ENCODE measurements at regions not wholly inside any gene's neighbourhood (a gene's known extent, or its start where the extent isn't known, plus 50 kb on each side); places are given as distances from the start of the nearest gene placed in this dataset.

GRCh38 chr20:11426948-11427347, 490.7 kb upstream of the BTBD3 start (continued):
- TF ChIP-seq, protein P1, sequence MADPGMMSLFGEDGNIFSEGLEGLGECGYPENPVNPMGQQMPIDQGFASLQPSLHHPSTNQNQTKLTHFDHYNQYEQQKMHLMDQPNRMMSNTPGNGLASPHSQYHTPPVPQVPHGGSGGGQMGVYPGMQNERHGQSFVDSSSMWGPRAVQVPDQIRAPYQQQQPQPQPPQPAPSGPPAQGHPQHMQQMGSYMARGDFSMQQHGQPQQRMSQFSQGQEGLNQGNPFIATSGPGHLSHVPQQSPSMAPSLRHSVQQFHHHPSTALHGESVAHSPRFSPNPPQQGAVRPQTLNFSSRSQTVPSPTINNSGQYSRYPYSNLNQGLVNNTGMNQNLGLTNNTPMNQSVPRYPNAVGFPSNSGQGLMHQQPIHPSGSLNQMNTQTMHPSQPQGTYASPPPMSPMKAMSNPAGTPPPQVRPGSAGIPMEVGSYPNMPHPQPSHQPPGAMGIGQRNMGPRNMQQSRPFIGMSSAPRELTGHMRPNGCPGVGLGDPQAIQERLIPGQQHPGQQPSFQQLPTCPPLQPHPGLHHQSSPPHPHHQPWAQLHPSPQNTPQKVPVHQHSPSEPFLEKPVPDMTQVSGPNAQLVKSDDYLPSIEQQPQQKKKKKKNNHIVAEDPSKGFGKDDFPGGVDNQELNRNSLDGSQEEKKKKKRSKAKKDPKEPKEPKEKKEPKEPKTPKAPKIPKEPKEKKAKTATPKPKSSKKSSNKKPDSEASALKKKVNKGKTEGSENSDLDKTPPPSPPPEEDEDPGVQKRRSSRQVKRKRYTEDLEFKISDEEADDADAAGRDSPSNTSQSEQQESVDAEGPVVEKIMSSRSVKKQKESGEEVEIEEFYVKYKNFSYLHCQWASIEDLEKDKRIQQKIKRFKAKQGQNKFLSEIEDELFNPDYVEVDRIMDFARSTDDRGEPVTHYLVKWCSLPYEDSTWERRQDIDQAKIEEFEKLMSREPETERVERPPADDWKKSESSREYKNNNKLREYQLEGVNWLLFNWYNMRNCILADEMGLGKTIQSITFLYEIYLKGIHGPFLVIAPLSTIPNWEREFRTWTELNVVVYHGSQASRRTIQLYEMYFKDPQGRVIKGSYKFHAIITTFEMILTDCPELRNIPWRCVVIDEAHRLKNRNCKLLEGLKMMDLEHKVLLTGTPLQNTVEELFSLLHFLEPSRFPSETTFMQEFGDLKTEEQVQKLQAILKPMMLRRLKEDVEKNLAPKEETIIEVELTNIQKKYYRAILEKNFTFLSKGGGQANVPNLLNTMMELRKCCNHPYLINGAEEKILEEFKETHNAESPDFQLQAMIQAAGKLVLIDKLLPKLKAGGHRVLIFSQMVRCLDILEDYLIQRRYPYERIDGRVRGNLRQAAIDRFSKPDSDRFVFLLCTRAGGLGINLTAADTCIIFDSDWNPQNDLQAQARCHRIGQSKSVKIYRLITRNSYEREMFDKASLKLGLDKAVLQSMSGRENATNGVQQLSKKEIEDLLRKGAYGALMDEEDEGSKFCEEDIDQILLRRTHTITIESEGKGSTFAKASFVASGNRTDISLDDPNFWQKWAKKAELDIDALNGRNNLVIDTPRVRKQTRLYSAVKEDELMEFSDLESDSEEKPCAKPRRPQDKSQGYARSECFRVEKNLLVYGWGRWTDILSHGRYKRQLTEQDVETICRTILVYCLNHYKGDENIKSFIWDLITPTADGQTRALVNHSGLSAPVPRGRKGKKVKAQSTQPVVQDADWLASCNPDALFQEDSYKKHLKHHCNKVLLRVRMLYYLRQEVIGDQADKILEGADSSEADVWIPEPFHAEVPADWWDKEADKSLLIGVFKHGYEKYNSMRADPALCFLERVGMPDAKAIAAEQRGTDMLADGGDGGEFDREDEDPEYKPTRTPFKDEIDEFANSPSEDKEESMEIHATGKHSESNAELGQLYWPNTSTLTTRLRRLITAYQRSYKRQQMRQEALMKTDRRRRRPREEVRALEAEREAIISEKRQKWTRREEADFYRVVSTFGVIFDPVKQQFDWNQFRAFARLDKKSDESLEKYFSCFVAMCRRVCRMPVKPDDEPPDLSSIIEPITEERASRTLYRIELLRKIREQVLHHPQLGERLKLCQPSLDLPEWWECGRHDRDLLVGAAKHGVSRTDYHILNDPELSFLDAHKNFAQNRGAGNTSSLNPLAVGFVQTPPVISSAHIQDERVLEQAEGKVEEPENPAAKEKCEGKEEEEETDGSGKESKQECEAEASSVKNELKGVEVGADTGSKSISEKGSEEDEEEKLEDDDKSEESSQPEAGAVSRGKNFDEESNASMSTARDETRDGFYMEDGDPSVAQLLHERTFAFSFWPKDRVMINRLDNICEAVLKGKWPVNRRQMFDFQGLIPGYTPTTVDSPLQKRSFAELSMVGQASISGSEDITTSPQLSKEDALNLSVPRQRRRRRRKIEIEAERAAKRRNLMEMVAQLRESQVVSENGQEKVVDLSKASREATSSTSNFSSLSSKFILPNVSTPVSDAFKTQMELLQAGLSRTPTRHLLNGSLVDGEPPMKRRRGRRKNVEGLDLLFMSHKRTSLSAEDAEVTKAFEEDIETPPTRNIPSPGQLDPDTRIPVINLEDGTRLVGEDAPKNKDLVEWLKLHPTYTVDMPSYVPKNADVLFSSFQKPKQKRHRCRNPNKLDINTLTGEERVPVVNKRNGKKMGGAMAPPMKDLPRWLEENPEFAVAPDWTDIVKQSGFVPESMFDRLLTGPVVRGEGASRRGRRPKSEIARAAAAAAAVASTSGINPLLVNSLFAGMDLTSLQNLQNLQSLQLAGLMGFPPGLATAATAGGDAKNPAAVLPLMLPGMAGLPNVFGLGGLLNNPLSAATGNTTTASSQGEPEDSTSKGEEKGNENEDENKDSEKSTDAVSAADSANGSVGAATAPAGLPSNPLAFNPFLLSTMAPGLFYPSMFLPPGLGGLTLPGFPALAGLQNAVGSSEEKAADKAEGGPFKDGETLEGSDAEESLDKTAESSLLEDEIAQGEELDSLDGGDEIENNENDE (IDR thresholded peaks at IDR 0.05; ENCODE audit: insufficient replicate concordance, low read length): no peak
- no peak for TF ChIP-seq BACH1 (IDR thresholded peaks at IDR 0.05; ENCODE audit: low read length)
- TF ChIP-seq ZNF274 (IDR thresholded peaks at IDR 0.05; ENCODE audit: borderline replicate concordance, extremely low read depth, low read length): no peak
- TF ChIP-seq CBX5 (IDR thresholded peaks at IDR 0.05; ENCODE audit: low read depth, low read length): no peak
- no peak for TF ChIP-seq CTCF (IDR thresholded peaks at IDR 0.05; ENCODE audit: control extremely low read depth in 1 of 3, insufficient read depth in 1 of 3, low read depth in 1 of 3, low read length in 3 of 3)
- TF ChIP-seq SIN3A (conservative IDR thresholded peaks at IDR 0.05 in 1 of 2, IDR thresholded peaks at IDR 0.05 in 1 of 2; ENCODE audit: low read depth in 1 of 2, low read length in 2 of 2): no peak
- TF ChIP-seq SAP30 (IDR thresholded peaks at IDR 0.05; ENCODE audit: insufficient read depth, insufficient replicate concordance, low read length): no peak
- no peak for TF ChIP-seq EGR1 (IDR thresholded peaks at IDR 0.05; ENCODE audit: borderline replicate concordance, low read depth, low read length)
- TF ChIP-seq CREB1 (IDR thresholded peaks at IDR 0.05): no peak
- TF ChIP-seq TBP (IDR thresholded peaks at IDR 0.05; ENCODE audit: low read depth, low read length): no peak

Measured in H1 (cell line).